Fibroblast of lung (primary cell): ENCODE measurements at regions not wholly inside any gene's neighbourhood (a gene's known extent, or its start where the extent isn't known, plus 50 kb on each side); places are given as distances from the start of the nearest gene placed in this dataset.

Experiments
- EZH2 ChIP-seq: IDR thresholded peaks from 2 replicates; pipeline ENCODE4 v1.5.1; 2012; ENCODE audit warnings: low read length, control low read depth, mild to moderate bottlenecking; ENCODE audit errors: missing control alignments
- TF ChIP-seq, protein P1 (sequence below), 2 donors: IDR thresholded peaks in 1 of 2; conservative IDR thresholded peaks in 1 of 2; 1 replicate in 1 of 2; 2 replicates in 1 of 2; pipeline ENCODE4 v1.5.1; 2011 to 2012; ENCODE audit warnings: low read length in 2 of 2, control low read depth in 1 of 2, inconsistent platforms in 1 of 2, low read depth in 1 of 2, mild to moderate bottlenecking in 1 of 2

DNA sequence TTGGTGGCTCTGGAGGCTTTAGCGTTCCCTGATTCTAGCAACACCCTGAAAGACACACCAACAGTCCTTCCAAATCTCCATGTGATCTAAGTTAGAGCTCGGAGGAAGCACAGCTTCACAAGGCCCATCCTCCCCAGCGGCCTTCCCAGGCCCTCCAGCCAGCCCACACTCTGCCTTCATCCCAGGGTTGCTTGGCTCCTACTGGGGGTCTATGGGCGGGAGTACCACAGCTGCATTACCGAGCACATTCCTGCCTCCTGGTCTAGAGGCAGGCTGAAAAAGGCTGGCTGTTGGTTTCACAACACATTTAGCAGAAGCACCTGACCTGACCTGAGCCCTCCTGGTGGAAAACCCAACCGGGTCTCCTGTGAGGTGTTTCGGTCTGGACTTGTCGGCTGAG, 54.7 kb upstream of the TRIM67 start:
- TF ChIP-seq, protein P1, sequence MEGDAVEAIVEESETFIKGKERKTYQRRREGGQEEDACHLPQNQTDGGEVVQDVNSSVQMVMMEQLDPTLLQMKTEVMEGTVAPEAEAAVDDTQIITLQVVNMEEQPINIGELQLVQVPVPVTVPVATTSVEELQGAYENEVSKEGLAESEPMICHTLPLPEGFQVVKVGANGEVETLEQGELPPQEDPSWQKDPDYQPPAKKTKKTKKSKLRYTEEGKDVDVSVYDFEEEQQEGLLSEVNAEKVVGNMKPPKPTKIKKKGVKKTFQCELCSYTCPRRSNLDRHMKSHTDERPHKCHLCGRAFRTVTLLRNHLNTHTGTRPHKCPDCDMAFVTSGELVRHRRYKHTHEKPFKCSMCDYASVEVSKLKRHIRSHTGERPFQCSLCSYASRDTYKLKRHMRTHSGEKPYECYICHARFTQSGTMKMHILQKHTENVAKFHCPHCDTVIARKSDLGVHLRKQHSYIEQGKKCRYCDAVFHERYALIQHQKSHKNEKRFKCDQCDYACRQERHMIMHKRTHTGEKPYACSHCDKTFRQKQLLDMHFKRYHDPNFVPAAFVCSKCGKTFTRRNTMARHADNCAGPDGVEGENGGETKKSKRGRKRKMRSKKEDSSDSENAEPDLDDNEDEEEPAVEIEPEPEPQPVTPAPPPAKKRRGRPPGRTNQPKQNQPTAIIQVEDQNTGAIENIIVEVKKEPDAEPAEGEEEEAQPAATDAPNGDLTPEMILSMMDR (conservative IDR thresholded peaks at IDR 0.05 in 1 of 2, IDR thresholded peaks at IDR 0.05 in 1 of 2; ENCODE audit: low read depth in 1 of 2, low read length in 2 of 2) = no peak
- TF ChIP-seq EZH2 = no peak
